GM18499 (cell line): ENCODE measurements at regions not wholly inside any gene's neighbourhood (a gene's known extent, or its start where the extent isn't known, plus 50 kb on each side); places are given as distances from the start of the nearest gene placed in this dataset.

Experiments
- ATAC-seq: cut with Tn5 transposase; IDR thresholded peaks from one replicate; pipeline ENCODE4 v1.9.1; 2021; ENCODE audit warnings: moderate number of reproducible peaks; ENCODE audit not compliant: insufficient read depth, unreplicated experiment

- no peak for ATAC-seq
Observed at GRCh38 chr20:48291896-48292295, 506.6 kb upstream of the SULF2 start.

- ATAC-seq = no peak
Observed at GRCh38 chr20:48288930-48289507, 503.7 kb upstream of the SULF2 start.

- no peak for ATAC-seq
Observed at GRCh38 chr20:48287552-48288170, 502.4 kb upstream of the SULF2 start.

- ATAC-seq = no peak
Observed at GRCh38 chr20:48287021-48287494, 501.8 kb upstream of the SULF2 start.

GRCh38 chr20:48286601-48287000 is 501.3 kb upstream of the SULF2 start:
- no peak for ATAC-seq

- no peak for ATAC-seq
Observed at GRCh38 chr20:48285656-48286055, 500.4 kb upstream of the SULF2 start.

- no peak for ATAC-seq
Observed at GRCh38 chr20:48284837-48285236, 499.6 kb upstream of the SULF2 start.

- no peak for ATAC-seq
Observed at GRCh38 chr20:48284315-48284714, 499.0 kb upstream of the SULF2 start.

GRCh38 chr20:48283470-48284110 is 498.3 kb upstream of the SULF2 start:
- no peak for ATAC-seq

GRCh38 chr20:48282591-48283228 is 497.4 kb upstream of the SULF2 start:
- no peak for ATAC-seq

- no peak for ATAC-seq
Observed at GRCh38 chr20:48281501-48281900, 496.2 kb upstream of the SULF2 start.

GRCh38 chr20:48278961-48279481 is 493.7 kb upstream of the SULF2 start:
- ATAC-seq = no peak

- ATAC-seq = no peak
Observed at GRCh38 chr20:48277266-48277665, 492.0 kb upstream of the SULF2 start.

GRCh38 chr20:48276021-48276342 is 490.7 kb upstream of the SULF2 start:
- ATAC-seq = no peak

GRCh38 chr20:48275286-48276020 is 490.2 kb upstream of the SULF2 start:
- no peak for ATAC-seq

- ATAC-seq = no peak
Observed at GRCh38 chr20:48273843-48274242, 488.6 kb upstream of the SULF2 start.

- no peak for ATAC-seq
Observed at GRCh38 chr20:48270885-48271284, 485.6 kb upstream of the SULF2 start.

- no peak for ATAC-seq
Observed at GRCh38 chr20:48267860-48268633, 482.8 kb upstream of the SULF2 start.

- ATAC-seq = no peak
Observed at GRCh38 chr20:48266571-48266970, 481.3 kb upstream of the SULF2 start.

- no peak for ATAC-seq
Observed at GRCh38 chr20:48265791-48266190, 480.5 kb upstream of the SULF2 start.
